Endothelial cell of umbilical vein (primary cell): ENCODE measurements at regions not wholly inside any gene's neighbourhood (a gene's known extent, or its start where the extent isn't known, plus 50 kb on each side); places are given as distances from the start of the nearest gene placed in this dataset.

ENCODE experiments used
- BruUV-seq: library from RNA; stranded (reverse); fragments of 400-500 nt; replicated peaks from 2 replicates; lab custom pipeline; 2021; lab: Mats Ljungman, UMichigan
- CTCF ChIA-PET: fragments of 300-600, 350-600 bp; sonication (Branson Sonifier 250); formaldehyde crosslinking; loops from one replicate; lab custom pipeline; 2021; ENCODE audit warnings: antibody characterized with exemption, inconsistent platforms; lab: Charles Lee
- POLR2A ChIA-PET: fragments of 300-600, 350-600 bp; sonication (Branson Sonifier 250); formaldehyde crosslinking; loops from one replicate; lab custom pipeline; 2021; ENCODE audit warnings: antibody characterized with exemption, inconsistent platforms; lab: Charles Lee
- DNase-seq: peaks from one replicate; pipeline ENCODE4 v3.0.0-alpha.2; 2011; ENCODE audit warnings: low read depth, low spot score
- FAIRE-seq: peaks from 2 replicates; lab custom pipeline; 2011; peaks lifted over from hg19 to GRCh38; lab: Jason Lieb, UNC
- H2AFZ ChIP-seq: 2 replicates; pipeline ENCODE4 v1.6.0; 2012; ENCODE audit warnings: low read depth, low read length, control low read depth, inconsistent platforms
- H3K27ac ChIP-seq: 2 replicates; pipeline ENCODE4 v1.5.1; 2011; ENCODE audit warnings: low read depth, mild to moderate bottlenecking, control low read depth, low read length, moderate library complexity; ENCODE audit not compliant: insufficient read depth
- H3K27me3 ChIP-seq, 2 experiments: 2 replicates each; pipeline versions ENCODE4 v1.6.0 to v1.6.1; 2011; ENCODE audit warnings: low read length in 2 of 2, mixed read lengths in 1 of 2; ENCODE audit not compliant: control insufficient read depth in 2 of 2, insufficient read depth in 2 of 2
- H3K36me3 ChIP-seq, 2 experiments: 2 replicates in 1 of 2; 3 replicates in 1 of 2; pipeline ENCODE4 v1.5.1; 2011; ENCODE audit warnings: low read length in 2 of 2, mild to moderate bottlenecking in 1 of 2, moderate library complexity in 1 of 2; ENCODE audit not compliant: control insufficient read depth in 2 of 2, insufficient read depth in 2 of 2; ENCODE audit errors: extremely low read depth in 1 of 2
- H3K4me1 ChIP-seq: 3 replicates; pipeline ENCODE4 v1.5.1; 2011; ENCODE audit warnings: mild to moderate bottlenecking, low read length; ENCODE audit not compliant: control insufficient read depth, insufficient read depth; ENCODE audit errors: extremely low read depth
- H3K4me2 ChIP-seq: 2 replicates; pipeline ENCODE4 v1.6.1; 2011; ENCODE audit warnings: low read length, control low read depth, mixed read lengths; ENCODE audit not compliant: insufficient read depth
- H3K4me3 ChIP-seq, 3 experiments: fragments of 200-600 bp in 1 of 3; sonication (generic), shearing (Covaris generic) in 1 of 3; replicated peaks in 1 of 3; 2 replicates each; pipeline ENCODE4 v1.5.1; 2011 to 2016; ENCODE audit warnings: control low read depth in 3 of 3, low read length in 3 of 3, mild to moderate bottlenecking in 2 of 3, inconsistent platforms in 1 of 3, low read depth in 1 of 3, moderate library complexity in 1 of 3; ENCODE audit not compliant: insufficient read depth in 1 of 3
- H3K79me2 ChIP-seq: 2 replicates; pipeline ENCODE4 v1.6.0; 2012; ENCODE audit warnings: low read length, inconsistent platforms; ENCODE audit not compliant: control insufficient read depth, insufficient read depth
- H3K9ac ChIP-seq: replicated peaks from 2 replicates; pipeline ENCODE3; 2011; ENCODE audit warnings: low read length, control low read depth; ENCODE audit not compliant: insufficient read depth; ENCODE audit errors: extremely low read depth
- H3K9me1 ChIP-seq: replicated peaks from 3 replicates; pipeline ENCODE4 v1.6.0; 2011; ENCODE audit warnings: mild to moderate bottlenecking, low read length; ENCODE audit not compliant: control insufficient read depth, insufficient read depth; ENCODE audit errors: extremely low read depth
- H3K9me3 ChIP-seq: replicated peaks from 2 replicates; pipeline ENCODE4 v1.5.1; 2012; ENCODE audit warnings: low read length, inconsistent platforms; ENCODE audit not compliant: control insufficient read depth, insufficient read depth
- H4K20me1 ChIP-seq: replicated peaks from 2 replicates; pipeline ENCODE3; 2011; ENCODE audit warnings: mild to moderate bottlenecking, low read length; ENCODE audit not compliant: control insufficient read depth, insufficient read depth; ENCODE audit errors: extremely low read depth
- EZH2 ChIP-seq: IDR thresholded peaks from 2 replicates; pipeline ENCODE4 v1.6.1; 2012; ENCODE audit warnings: borderline replicate concordance, low read depth, mild to moderate bottlenecking, moderate library complexity, low read length, inconsistent platforms; ENCODE audit not compliant: severe bottlenecking
- FOS ChIP-seq: IDR thresholded peaks from 2 replicates; pipeline ENCODE4 v1.6.1; 2011; ENCODE audit warnings: mild to moderate bottlenecking, low read length, moderate library complexity, borderline replicate concordance; ENCODE audit not compliant: insufficient read depth
- GATA2 ChIP-seq: IDR thresholded peaks from 2 replicates; pipeline ENCODE4 v1.7.0; 2011; ENCODE audit warnings: low read depth, mild to moderate bottlenecking, moderate library complexity, mixed read lengths, low read length; ENCODE audit not compliant: insufficient read length, insufficient read depth
- JUN ChIP-seq: IDR thresholded peaks from 2 replicates; pipeline ENCODE4 v1.6.1; 2011; ENCODE audit warnings: borderline replicate concordance, low read depth; ENCODE audit not compliant: insufficient read length, insufficient read depth
- MYC ChIP-seq: IDR thresholded peaks from one replicate; pipeline ENCODE4 v1.6.1; 2011; ENCODE audit warnings: mild to moderate bottlenecking, low read depth, low read length
- POLR2A ChIP-seq: IDR thresholded peaks from 2 replicates; pipeline ENCODE4 v1.6.1; 2012; ENCODE audit warnings: low read depth, mild to moderate bottlenecking, control low read depth, low read length
- POLR2AphosphoS5 ChIP-seq: IDR thresholded peaks from 2 replicates; pipeline ENCODE4 v1.6.1; 2012; ENCODE audit warnings: low read depth, mild to moderate bottlenecking, control low read depth, low read length, moderate library complexity; ENCODE audit not compliant: insufficient read depth
- dilution Hi-C: fragments of 300-500 bp; cut with MboI; formaldehyde crosslinking; loops from one replicate; pipeline ENCODE4 v1.15.0; 2019; ENCODE audit warnings: low sequenced_read_pairs; ENCODE audit not compliant: extremely low pct_ligation_motif_present
- intact Hi-C: fragments of 100-400 bp; cut with micrococcal nuclease; formaldehyde crosslinking; loops from one replicate; pipeline ENCODE4 v1.10.0; 2022
- TF ChIP-seq, protein P1 (sequence below): IDR thresholded peaks from 2 replicates; pipeline ENCODE4 v1.6.1; 2011; ENCODE audit not compliant: insufficient read depth, insufficient read length
- TF ChIP-seq, protein P2 (sequence below), 2 donors: IDR thresholded peaks; 1 replicate in 1 of 2; 2 replicates in 1 of 2; pipeline ENCODE4 v1.5.1; 2011; ENCODE audit warnings: low read length in 2 of 2, mild to moderate bottlenecking in 2 of 2, moderate library complexity in 2 of 2, control low read depth in 1 of 2, inconsistent platforms in 1 of 2, low read depth in 1 of 2; ENCODE audit not compliant: insufficient read depth in 1 of 2; ENCODE audit errors: extremely low read depth in 1 of 2

DNA sequence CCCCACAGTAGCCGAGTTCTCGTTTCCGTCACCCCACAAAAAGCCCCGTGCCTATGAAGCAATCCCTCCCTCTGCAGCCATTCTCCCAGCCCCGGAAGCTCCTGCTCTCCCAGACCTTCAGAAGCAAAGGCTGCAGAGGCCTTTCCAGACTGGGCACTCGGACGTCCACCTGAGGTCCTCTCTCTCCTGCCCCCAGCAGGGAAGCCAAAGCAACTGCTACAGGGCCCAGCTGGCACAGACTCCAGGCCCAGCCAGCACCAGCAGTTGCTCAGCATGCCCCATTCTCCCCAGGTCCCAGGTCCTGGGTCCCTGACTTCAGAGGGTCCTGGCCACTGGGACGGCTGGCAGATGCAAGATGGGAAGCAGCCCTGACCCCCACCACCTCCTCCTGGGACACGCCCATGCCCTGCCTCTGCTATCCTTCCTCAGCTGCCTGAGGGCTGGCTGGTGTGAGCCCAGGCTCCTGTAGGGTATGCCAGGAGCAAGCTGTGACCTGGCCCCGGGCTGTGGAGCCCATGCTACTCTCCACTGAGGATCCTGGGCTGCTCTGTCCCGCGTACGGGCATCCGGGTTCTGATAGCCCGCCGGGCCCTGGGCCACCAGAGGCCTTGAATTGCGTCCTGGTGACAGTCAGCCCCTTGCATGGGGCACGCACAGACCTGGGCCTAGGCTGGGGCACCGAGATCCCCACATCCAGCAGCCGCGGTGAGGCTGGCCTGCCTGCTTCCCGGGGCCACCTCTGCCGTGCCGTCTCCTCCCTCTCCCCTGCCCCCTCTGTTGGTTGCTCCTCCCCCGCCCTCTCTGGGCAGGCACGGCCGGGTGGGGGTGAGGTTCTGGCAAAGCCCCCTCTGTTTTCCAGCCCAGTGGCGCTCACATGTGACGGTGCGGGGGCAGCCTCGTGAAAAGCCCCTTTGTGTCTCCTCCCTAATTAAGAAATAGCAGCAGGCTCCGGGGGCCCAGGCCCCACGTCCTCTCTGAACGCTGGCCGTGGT is 1310.3 kb downstream of the BRD1 start:
- POLR2A ChIA-PET = no interaction called here
- no peak for FAIRE-seq

More for the DNA sequence above, 1310.3 kb downstream of the BRD1 start:
- CTCF ChIA-PET = no interaction called here
- no peak overlapping the region for H3K27ac ChIP-seq
- BruUV-seq = no TSS peak
- H3K4me1 ChIP-seq = no peaks in the 10 kb centered on the region
- H3K9me3 ChIP-seq = peaks cover 2% of the 10 kb centered on the region
- intact Hi-C loops = no loop called here
- TF ChIP-seq FOS (no peak), POLR2A (no peak), MYC (no peak), EZH2 (no peak), GATA2 (no peak), JUN (no peak), POLR2AphosphoS5 (no peak)
- TF ChIP-seq, protein P1, sequence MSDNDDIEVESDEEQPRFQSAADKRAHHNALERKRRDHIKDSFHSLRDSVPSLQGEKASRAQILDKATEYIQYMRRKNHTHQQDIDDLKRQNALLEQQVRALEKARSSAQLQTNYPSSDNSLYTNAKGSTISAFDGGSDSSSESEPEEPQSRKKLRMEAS = no peak
- TF ChIP-seq, protein P2, sequence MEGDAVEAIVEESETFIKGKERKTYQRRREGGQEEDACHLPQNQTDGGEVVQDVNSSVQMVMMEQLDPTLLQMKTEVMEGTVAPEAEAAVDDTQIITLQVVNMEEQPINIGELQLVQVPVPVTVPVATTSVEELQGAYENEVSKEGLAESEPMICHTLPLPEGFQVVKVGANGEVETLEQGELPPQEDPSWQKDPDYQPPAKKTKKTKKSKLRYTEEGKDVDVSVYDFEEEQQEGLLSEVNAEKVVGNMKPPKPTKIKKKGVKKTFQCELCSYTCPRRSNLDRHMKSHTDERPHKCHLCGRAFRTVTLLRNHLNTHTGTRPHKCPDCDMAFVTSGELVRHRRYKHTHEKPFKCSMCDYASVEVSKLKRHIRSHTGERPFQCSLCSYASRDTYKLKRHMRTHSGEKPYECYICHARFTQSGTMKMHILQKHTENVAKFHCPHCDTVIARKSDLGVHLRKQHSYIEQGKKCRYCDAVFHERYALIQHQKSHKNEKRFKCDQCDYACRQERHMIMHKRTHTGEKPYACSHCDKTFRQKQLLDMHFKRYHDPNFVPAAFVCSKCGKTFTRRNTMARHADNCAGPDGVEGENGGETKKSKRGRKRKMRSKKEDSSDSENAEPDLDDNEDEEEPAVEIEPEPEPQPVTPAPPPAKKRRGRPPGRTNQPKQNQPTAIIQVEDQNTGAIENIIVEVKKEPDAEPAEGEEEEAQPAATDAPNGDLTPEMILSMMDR (IDR thresholded peaks at IDR 0.05; ENCODE audit: extremely low read depth in 1 of 2, insufficient read depth in 1 of 2, low read depth in 1 of 2, low read length in 2 of 2) = no peak
- no peak overlapping the region for H3K9ac ChIP-seq
- dilution Hi-C loops = no loop called here
- H3K4me2 ChIP-seq = no peak overlapping the region
- DNase-seq = no peak
- H4K20me1 ChIP-seq = no peaks in the 10 kb centered on the region
- H3K9me1 ChIP-seq = no peaks in the 10 kb centered on the region
- H3K27me3 ChIP-seq = no peaks in the 10 kb centered on the region
- H3K36me3 ChIP-seq = no peaks in the 10 kb centered on the region
- no peak overlapping the region for H3K4me3 ChIP-seq
- H3K79me2 ChIP-seq = no peaks in the 10 kb centered on the region
- no peak overlapping the region for H2AFZ ChIP-seq
